CD4-positive, alpha-beta T cell (primary cell): ENCODE measurements at regions not wholly inside any gene's neighbourhood (a gene's known extent, or its start where the extent isn't known, plus 50 kb on each side); places are given as distances from the start of the nearest gene placed in this dataset.

ENCODE experiments used
- ATAC-seq: fragments of 200-7000 bp; cut with Tn5 transposase; one replicate; pipeline ENCODE4 v1.10.0; 2022; ENCODE audit warnings: mild to moderate bottlenecking; ENCODE audit not compliant: poor library complexity
- CTCF ChIA-PET: fragments of 350-600 bp; sonication (Branson Sonifier 250); formaldehyde crosslinking; loops from one replicate; lab custom pipeline; 2021; ENCODE audit warnings: antibody characterized with exemption, inconsistent platforms; lab: Charles Lee
- POLR2A ChIA-PET: fragments of 350-600 bp; sonication (Branson Sonifier 250); formaldehyde crosslinking; loops from one replicate; lab custom pipeline; 2021; ENCODE audit warnings: antibody characterized with exemption, inconsistent platforms; lab: Charles Lee
- DNase-seq, 14 experiments: peaks; one replicate each; pipeline ENCODE4 v3.0.0-alpha.2; 2013 to 2020; ENCODE audit warnings: mixed read lengths in 2 of 14
- H3K27ac ChIP-seq, 2 donors: one replicate each; pipeline versions ENCODE4 v1.5.1 to v1.7.0; 2013; ENCODE audit warnings: low read length in 2 of 2, low read depth in 1 of 2, mild to moderate bottlenecking in 1 of 2
- H3K27me3 ChIP-seq, 2 experiments: 1 replicate in 1 of 2; 2 replicates in 1 of 2; pipeline versions ENCODE4 v1.6.1 to v1.7.0; 2013; ENCODE audit warnings: low read length in 2 of 2, control low read depth in 1 of 2, mild to moderate bottlenecking in 1 of 2, moderate library complexity in 1 of 2; ENCODE audit not compliant: insufficient read depth in 2 of 2, control insufficient read depth in 1 of 2
- H3K36me3 ChIP-seq: one replicate; pipeline ENCODE4 v1.6.1; 2013; ENCODE audit warnings: low read length, control low read depth; ENCODE audit not compliant: insufficient read depth
- H3K4me1 ChIP-seq: one replicate; pipeline ENCODE4 v1.6.1; 2013; ENCODE audit warnings: low read length, control low read depth; ENCODE audit not compliant: insufficient read depth
- H3K4me3 ChIP-seq: one replicate; pipeline ENCODE4 v1.5.1; 2013; ENCODE audit warnings: mild to moderate bottlenecking, low read length, moderate library complexity
- H3K9me3 ChIP-seq, 2 experiments: 1 replicate in 1 of 2; 2 replicates in 1 of 2; pipeline versions ENCODE4 v1.6.1 to v1.7.0; 2013; ENCODE audit warnings: low read length in 2 of 2, mild to moderate bottlenecking in 2 of 2, control low read depth in 1 of 2, moderate library complexity in 1 of 2; ENCODE audit not compliant: control insufficient read depth in 1 of 2, insufficient read depth in 1 of 2
- H3K27ac Mint-ChIP-seq: one replicate; pipeline ENCODE4 v1.8.0; 2020; ENCODE audit warnings: mixed read lengths
- H3K27me3 Mint-ChIP-seq: one replicate; pipeline ENCODE4 v1.8.0; 2021; ENCODE audit warnings: mixed read lengths
- H3K36me3 Mint-ChIP-seq: one replicate; pipeline ENCODE4 v1.8.0; 2021; ENCODE audit warnings: low read depth, mixed read lengths
- H3K4me1 Mint-ChIP-seq: one replicate; pipeline ENCODE4 v1.8.0; 2021; ENCODE audit warnings: low read depth, mixed read lengths
- H3K4me3 Mint-ChIP-seq: one replicate; pipeline ENCODE4 v1.8.0; 2020; ENCODE audit warnings: mild to moderate bottlenecking, mixed read lengths
- H3K9me3 Mint-ChIP-seq: one replicate; pipeline ENCODE4 v1.8.0; 2020; ENCODE audit warnings: mixed read lengths
- intact Hi-C, 2 experiments: fragments of 100-400 bp; cut with DNase I in 1 of 2; cut with micrococcal nuclease in 1 of 2; formaldehyde crosslinking; loops; one replicate each; pipeline versions ENCODE4 v1.15.1 to v1.9.0; 2023 to 2025; cut with DNase I, micrococcal nuclease
- TF ChIP-seq, protein P1 (sequence below): fragments of 200-600 bp; IDR thresholded peaks from one replicate; pipeline ENCODE4 v1.8.0; 2022; ENCODE audit warnings: antibody characterized with exemption, mild to moderate bottlenecking

DNA sequence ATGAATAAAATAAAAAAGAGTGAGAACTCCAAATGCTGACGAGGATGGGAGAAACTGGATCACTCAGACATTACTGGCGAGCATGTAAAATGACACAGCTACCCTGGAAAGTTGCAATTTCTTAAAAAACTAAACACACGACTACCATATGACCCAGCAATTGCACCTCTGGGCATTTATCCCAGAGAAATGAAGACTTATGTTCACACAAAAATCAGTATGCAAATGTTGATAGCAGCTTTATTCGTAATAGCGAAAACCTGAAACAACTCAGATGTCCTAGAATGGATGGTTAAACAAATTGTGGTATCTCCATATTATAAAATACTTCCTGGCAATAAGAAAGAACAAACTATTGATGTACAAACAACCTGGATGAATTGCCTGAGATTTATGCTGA lies 357.2 kb upstream of the ASIC2 start:
- TF ChIP-seq, protein P1, sequence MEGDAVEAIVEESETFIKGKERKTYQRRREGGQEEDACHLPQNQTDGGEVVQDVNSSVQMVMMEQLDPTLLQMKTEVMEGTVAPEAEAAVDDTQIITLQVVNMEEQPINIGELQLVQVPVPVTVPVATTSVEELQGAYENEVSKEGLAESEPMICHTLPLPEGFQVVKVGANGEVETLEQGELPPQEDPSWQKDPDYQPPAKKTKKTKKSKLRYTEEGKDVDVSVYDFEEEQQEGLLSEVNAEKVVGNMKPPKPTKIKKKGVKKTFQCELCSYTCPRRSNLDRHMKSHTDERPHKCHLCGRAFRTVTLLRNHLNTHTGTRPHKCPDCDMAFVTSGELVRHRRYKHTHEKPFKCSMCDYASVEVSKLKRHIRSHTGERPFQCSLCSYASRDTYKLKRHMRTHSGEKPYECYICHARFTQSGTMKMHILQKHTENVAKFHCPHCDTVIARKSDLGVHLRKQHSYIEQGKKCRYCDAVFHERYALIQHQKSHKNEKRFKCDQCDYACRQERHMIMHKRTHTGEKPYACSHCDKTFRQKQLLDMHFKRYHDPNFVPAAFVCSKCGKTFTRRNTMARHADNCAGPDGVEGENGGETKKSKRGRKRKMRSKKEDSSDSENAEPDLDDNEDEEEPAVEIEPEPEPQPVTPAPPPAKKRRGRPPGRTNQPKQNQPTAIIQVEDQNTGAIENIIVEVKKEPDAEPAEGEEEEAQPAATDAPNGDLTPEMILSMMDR = no peak
- H3K4me3 Mint-ChIP-seq = no peak overlapping the region

DNA sequence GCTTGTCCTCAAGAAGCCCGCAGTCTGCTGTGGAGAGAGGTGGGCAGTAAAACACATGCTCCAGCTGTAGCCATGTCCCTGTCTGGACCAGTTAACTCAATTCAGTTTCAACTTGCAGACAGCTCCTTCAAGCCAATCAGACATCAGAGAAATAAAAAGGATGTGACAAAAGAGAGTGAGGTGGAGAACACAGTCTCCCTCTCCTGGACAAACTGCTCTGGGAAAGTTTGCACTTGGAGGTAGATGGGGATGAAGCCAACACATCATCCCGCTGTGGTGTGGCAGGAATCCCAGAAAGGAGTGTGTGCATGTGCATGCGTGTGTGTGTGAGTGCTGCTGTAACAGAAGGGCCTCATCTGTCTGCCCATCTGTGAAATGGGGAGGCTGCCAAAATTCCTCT lies 358.6 kb upstream of the ASIC2 start:
- H3K4me1 ChIP-seq = no peaks in the 10 kb centered on the region
- no peak for ATAC-seq
- intact Hi-C loops = loop anchor here in 1 of 2 experiments (10.0 kb wide), 1 partner anchor 63 kb away; no protein-coding TSS in a partner anchor
- H3K9me3 ChIP-seq = no peaks in the 10 kb centered on the region
- H3K36me3 Mint-ChIP-seq = no peaks in the 10 kb centered on the region
- ChIA-PET POLR2A (no interaction called here), CTCF (no interaction called here)
- H3K4me1 Mint-ChIP-seq = no peaks in the 10 kb centered on the region
- no peak overlapping the region for H3K4me3 ChIP-seq
- no peak overlapping the region for H3K27ac ChIP-seq
- DNase-seq = no peak
- H3K27ac Mint-ChIP-seq = no peak overlapping the region
- no peaks in the 10 kb centered on the region for H3K27me3 ChIP-seq
- H3K9me3 Mint-ChIP-seq = no peaks in the 10 kb centered on the region
- no peaks in the 10 kb centered on the region for H3K36me3 ChIP-seq
- no peak overlapping the region for H3K4me3 Mint-ChIP-seq
- TF ChIP-seq, protein P1 = no peak
- peaks cover 9% of the 10 kb centered on the region for H3K27me3 Mint-ChIP-seq

More for the DNA sequence above, 357.2 kb upstream of the ASIC2 start:
- H3K9me3 Mint-ChIP-seq = no peaks in the 10 kb centered on the region
- POLR2A ChIA-PET = no interaction called here
- no peak for DNase-seq
- Histone ChIP-seq H3K27me3 (no peaks in the 10 kb centered on the region), H3K27ac (no peak overlapping the region), H3K36me3 (no peaks in the 10 kb centered on the region), H3K9me3 (no peaks in the 10 kb centered on the region), H3K4me1 (no peaks in the 10 kb centered on the region), H3K4me3 (no peak overlapping the region)
- peaks cover 12% of the 10 kb centered on the region for H3K27me3 Mint-ChIP-seq
- no peaks in the 10 kb centered on the region for H3K36me3 Mint-ChIP-seq
- H3K4me1 Mint-ChIP-seq = no peaks in the 10 kb centered on the region
- CTCF ChIA-PET = no interaction called here
- no peak for ATAC-seq
- H3K27ac Mint-ChIP-seq = no peak overlapping the region
- intact Hi-C loops = loop anchor here in 1 of 2 experiments (10.0 kb wide), 1 partner anchor 64 kb away; no protein-coding TSS in a partner anchor

DNA sequence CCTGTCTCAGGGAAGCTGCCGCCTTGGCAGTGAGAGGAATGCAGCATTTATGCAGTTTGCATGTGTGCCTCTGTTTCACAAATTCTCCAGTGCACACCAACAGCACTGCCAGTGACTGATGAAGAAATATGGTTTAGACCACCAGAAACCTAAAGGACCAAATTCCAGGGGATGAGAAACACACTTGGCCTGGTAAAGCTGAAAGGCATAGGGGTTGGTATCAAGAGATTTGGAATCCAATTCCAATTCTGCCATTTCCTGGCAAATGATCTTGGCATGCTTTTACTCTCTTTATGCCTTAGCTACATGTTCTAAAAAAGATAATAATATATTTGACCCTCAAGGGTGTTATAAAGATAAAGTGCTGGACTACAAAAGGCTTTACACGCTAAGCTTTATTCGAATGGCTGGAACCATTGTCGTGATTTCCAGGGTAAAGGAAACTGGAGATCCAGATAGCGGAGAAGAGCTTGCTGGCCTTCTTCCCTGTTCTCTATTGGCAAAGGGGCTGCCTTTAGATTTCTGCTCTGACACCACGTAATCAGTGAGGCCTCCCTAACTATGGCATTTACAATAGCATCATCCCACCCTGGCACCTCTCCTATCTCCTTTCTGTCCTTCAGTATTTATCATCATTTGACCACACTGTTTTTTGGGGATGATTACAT lies 359.8 kb upstream of the ASIC2 start:
- DNase-seq (no peak), ATAC-seq (no peak)
- intact Hi-C loops = loop anchor here in 1 of 2 experiments (10.0 kb wide), 1 partner anchor 62 kb away; no protein-coding TSS in a partner anchor
- Histone ChIP-seq H3K4me3 (no peak overlapping the region), H3K27ac (no peak overlapping the region), H3K9me3 (no peaks in the 10 kb centered on the region), H3K27me3 (no peaks in the 10 kb centered on the region), H3K36me3 (no peaks in the 10 kb centered on the region), H3K4me1 (no peaks in the 10 kb centered on the region)
- CTCF ChIA-PET = no interaction called here
- POLR2A ChIA-PET = interaction anchor here (1.0 kb wide), 1 partner anchor 23 kb away, joined by 3 read pairs; no protein-coding TSS in a partner anchor
- TF ChIP-seq, protein P1 = no peak
- Mint-ChIP-seq H3K4me1 (no peaks in the 10 kb centered on the region), H3K36me3 (no peaks in the 10 kb centered on the region), H3K27me3 (peaks cover 7% of the 10 kb centered on the region), H3K9me3 (no peaks in the 10 kb centered on the region), H3K27ac (no peak overlapping the region), H3K4me3 (no peak overlapping the region)
